CD4-positive, alpha-beta T cell treated with Interleukin-17A for 1 hour (primary cell): ENCODE measurements at regions not wholly inside any gene's neighbourhood (a gene's known extent, or its start where the extent isn't known, plus 50 kb on each side); places are given as distances from the start of the nearest gene placed in this dataset.

ENCODE experiments used
- DNase-seq: peaks from one replicate; pipeline ENCODE4 v3.0.0-alpha.2; 2020

- no peak for DNase-seq
Measured at GRCh38 chr1:22267413-22268175, 124.7 kb upstream of the WNT4 start.

GRCh38 chr1:22268327-22268726, 125.4 kb upstream of the WNT4 start:
- DNase-seq: no peak

DNA sequence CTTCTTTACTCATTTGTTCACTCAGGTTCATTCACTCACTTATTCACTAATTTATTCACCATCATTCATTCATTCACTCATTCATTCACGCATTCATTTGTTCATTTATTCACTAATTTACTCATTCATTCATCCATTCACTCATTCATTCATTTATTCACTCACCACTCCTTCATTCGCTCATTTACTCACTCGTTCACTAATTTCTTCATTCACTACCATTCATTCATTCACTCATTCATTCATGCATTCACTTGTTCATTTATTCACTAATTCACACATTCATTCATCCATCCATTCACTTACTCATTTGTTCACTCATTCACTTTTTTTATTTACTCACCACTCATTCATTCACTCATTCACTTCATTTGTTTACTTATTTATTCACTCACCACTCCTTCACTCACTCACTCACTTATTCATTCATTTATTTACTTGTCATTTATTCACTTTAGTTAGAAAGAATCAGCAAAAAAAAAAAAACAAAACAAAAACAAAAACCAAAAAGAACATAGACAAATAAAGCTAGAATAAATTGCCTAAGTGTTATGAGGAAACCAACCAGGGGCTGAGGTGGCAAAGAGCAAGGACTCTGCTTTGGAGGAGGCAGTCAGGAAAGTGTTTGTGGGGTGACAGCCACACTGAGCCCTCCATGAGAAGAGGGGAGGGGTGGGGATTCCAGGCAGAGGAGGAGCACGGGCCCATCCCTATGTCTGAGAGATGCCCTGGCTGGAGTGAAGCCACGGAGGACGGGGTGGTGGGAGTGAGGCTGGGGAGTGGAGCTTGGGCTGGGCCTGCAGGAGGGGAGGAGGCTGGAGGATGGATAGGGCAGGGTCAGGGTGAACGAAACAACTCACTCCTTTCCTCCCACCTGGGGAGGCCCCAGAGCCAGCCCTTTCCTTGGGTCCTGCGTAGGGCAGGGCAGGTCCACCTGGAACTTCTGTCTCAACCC, 129.2 kb upstream of the WNT4 start:
- DNase-seq: no peak

DNA sequence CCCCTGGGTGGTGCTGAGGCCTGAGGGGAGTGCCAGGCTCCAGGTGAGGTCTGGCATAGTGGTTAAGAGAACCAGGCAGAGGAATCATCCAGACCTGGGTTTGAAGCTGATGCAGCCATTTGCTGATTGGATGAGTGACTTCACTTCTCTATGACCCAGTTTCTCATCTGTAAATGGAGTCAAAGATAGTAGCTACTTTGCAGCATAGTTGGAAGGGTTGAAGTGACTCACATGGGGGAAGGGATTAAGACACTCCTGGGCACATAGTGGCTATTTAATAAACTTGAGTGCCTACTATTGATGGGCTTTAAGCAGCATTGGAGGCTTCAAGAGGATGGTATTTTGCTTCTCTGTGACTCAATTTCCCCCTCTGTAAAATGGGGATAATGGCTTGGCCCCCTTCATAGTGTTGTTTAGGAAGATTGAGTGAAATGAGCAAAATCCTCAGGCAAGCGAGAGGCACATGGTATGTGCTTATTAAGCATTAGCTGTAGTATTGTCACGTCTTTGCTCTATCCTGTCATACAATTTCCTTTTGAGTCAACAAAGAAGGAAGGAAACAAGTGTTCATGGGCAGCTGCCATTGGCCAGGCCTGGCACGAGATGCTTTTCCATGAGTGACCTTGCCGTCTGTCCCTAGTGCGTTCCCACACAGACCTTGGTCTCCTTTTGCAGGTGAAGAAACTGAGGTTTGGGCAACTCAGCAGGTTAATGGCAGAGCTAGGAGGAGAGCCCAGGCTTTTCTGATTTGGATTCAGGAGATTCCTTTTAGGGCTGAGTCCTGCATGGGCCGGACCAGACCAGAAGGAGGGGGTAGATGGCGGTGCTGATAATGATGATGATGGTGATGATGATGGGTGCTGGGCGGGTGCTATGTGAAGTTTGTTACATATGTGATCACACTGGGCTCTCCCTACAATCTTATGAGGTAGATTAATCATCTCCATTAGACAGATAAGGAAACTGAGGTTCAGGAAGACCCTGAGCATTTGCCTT, 131.1 kb upstream of the WNT4 start:
- no peak for DNase-seq

DNA sequence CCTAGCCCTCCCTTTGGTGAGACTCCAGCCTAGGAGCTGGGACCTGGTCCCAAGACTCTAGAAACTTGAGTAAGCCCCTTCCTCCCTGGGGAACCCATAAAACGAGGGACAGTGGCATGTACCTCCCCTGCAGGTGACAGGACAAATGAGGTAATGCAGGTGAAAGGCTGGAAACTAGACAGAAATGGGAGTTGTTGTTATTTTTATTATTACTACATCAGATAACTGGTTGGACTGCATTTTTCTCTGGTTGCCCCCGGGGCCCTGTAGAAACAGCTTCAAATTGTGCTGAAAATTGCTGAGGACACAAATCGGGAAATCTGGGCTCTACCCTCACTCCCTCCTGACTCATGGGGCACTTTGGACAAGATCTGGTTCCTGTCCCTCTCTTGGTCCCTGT, 132.3 kb upstream of the WNT4 start:
- no peak for DNase-seq

GRCh38 chr1:22275626-22276395, 132.9 kb upstream of the WNT4 start:
- DNase-seq: peak; percentile 13

DNA sequence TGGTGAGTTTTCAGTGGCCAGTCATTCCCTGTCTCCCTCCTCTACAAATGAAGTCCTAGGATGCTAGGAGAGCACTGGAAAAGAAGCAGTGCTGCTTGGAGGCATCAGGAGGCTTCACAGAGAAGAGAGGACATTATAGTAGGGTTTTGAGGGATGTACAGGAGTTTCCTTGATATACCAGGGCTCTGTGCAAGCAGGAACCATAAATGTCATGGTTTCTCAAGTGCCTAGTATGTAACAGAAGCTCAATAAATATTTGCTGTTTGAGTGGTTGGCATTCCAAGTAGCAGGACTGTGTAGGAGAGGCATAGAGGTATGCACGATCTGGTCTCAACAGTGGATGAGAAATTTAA, 133.5 kb upstream of the WNT4 start:
- no peak for DNase-seq

- DNase-seq: no peak
Measured at GRCh38 chr1:22277662-22278061, 134.8 kb upstream of the WNT4 start.

GRCh38 chr1:22279735-22280134, 136.8 kb upstream of the WNT4 start:
- no peak for DNase-seq

DNA sequence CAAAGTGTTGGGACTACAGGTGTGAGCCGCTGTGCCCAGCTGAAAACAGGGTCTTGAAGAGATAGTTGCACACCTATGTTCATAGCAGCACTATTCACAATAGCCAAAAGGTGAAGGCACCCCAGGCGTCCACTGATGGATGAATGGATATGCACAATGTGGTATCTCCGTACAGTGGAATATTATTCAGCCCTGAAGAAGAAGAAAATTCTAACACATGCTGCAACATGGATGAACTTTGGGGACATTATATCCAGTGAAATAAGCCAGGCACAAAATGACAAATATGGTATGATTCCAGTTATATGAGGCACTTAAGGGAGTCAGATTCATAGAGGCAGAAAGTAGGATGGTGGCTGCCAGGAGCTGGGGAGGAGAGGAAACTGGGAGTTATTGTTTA, 137.6 kb upstream of the WNT4 start:
- no peak for DNase-seq

DNA sequence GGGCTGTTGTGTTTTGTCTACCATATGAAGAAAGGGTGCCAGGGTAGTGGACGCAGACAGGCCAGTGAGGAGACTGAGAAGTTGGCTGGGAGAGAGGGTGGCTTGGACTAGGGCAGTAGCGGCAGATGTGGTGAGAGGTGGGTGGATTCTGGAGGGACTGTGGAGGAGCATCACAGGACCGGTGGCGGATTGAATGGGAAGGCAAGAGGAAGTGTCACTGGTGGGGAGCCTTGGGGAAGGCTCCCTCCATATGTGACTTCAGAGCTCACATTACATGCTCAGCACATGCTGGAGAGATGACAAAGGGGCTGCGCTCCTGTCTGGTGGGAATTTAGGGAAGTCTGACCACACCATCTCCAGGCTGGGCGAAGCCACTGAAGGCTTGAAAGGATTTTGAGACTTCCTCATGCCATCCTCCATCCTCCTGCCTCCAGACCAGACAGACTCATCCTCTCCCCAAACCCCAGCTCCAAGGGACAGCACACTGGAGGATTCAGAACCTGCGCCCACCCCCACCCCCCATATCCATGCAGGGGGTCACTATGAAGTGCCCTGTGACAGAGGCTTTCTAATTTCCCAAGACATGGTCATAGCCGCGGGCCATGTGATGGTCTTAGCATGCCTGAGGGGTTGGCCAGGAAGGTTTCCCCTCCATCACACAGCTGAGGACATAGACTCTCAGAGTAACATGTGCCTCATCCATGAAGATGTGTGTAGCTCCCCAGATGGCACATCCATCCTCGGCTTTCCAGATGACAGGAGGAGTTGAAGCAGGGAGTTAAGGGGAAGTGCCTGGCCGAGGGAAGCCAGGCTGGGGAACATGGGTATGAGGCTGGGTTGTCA, 138.8 kb upstream of the WNT4 start:
- DNase-seq: no peak

DNA sequence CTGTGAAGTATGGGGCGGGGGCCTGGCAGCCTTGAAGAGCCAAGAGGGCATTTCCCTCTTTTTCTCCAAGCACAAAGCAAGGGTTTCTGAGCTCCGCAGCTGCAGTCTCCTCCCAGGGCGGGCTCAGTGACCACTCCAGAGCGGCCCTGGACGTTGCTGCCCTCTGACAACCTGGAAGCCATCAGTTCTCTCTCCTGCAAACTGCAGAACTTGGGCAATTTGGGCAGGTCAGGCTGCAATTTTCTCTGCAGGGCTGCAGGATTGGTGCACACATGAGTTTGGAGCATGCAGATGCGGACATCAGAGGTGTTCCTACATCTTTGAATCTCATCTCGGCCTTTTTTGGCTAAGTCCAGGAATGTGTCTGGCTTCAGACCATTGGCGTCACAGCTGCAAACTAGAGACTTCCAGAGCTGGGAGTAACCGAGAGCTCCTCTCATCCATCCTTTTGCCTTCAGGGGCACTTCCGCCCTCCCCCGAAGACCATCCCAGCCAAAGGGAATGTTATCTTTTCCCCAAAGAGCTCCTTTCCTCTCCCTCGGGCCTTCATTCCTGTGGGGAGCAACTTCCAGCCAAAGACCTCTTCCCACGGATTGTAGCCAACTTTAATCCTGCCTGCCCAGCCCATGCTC, 139.6 kb upstream of the WNT4 start:
- no peak for DNase-seq

DNA sequence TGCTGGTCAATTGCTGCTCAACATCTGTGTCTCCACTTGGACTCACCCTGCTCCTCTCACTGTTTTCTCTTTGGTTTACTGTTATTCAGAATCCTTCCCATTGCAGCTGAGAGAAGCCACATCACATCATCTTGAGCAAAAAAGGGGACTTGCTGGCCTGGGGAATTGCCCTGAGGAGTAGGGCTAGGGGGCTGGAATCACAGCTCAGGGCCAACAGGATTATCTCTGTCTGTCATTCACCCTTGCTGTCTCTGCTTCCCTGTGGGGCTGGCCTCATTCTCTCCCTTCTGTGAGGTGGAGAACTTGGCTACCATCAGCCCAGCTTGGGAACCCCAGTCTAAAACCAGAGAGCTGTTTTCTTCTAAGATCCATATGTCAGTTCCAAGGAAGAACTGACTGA, 140.7 kb upstream of the WNT4 start:
- DNase-seq: no peak

DNA sequence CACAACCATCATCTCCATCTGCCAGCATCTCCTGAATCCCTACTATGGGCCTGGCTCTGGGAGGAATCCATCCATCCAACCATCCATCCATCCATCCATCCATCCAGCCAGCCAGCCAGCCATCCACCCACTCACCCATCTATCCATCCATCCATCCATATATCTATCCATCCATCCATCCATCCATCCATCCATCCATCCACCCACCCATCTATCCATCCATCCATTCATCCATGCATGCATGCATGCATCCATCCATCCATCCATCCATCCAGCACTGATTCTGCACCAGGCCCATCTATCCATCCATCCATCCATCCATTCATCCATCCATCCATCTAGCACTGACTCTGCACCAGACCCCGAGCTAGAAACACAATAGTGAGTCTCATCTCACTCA, 141.3 kb upstream of the WNT4 start:
- DNase-seq: no peak

DNA sequence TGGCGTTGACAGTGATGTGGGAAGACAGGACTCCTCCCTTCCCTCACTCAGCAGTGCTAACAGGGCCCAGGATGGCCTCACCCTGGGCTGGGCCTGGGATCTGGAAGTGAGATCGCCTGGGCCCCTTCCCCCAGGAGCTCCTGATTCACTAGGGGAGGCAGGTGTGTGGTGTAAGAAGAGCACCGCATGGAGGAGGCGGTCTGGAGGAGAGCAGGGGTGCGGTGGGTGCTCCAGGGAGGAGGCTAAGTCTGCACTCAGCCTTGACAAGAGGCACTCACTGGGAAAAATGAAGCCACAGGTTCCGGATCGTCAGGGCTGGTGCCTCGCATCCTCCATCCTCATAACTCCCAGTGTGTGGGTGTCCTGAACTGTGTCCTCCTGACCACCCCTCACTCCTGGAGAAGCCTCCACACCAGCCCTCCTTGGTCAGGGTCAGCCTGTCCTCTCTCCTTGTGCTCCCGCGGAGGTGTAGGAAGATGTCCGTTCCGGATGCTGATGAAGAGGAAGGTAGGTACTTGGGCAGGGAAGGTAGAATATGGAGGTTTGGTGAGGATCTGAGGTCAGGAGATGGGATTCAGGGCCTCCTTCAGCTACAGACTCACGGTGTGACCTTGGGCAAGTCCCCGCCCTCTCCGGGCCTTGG, 142.1 kb upstream of the WNT4 start:
- no peak for DNase-seq

DNA sequence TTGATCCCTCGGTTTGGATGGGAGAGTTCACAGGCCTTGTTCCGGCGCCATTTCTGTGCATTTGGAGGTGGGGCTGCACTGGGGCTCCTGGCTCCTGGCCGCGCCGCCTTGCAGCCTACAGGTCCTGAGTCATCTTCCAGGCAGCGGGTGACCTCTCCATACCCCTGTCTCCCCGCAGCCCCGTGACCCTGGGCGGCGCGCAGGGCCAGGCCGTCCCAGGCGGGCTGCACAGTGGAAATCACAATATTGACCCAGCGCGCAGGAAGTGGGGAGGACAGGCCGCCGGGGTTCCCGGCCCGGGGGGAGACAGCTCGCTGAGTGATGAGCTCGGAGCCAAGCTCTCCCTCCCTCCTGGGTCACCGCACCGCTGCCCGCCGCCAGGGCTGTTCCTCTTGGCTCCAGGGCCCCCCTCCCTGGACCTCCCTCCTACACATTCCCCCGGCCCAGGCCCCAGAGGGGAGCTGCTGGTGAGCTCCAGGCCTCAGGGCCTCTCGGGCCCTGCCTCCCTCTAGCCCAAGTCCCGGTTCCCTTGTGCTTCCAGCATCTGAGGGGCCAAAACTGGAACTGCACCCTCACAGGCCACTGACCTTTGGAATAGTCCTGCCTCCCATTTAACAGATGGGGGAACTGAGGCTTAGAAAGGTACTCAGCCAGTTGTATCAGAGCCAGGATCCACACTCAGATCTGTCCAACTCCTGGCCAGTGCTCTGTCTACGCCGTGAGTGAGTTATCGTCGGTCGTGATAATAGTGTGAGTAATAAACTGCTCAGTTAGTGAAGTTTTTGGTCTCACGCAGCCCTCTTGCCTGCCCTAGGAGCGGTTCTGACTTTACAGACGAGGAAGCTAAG, 142.9 kb upstream of the WNT4 start:
- no peak for DNase-seq

GRCh38 chr1:22286491-22286890, 143.6 kb upstream of the WNT4 start:
- no peak for DNase-seq

DNA sequence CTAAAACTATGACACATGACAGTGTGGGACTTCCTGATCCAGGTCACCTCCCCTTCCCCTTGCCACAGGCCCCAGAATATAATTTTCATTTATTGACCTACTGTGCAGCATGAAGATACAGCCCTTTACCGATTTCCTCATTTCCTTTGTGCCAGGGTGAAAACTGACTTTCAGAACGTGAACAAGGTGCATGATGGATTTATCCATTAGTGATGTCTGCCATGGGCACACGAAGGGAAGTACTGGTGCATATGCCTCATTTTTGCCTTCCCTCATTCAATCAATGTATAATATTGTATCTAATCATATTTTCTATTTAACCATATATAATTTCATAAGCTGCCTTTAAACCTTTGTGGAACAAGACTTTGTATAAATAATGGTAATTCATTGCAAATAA, 144.4 kb upstream of the WNT4 start:
- no peak for DNase-seq

DNA sequence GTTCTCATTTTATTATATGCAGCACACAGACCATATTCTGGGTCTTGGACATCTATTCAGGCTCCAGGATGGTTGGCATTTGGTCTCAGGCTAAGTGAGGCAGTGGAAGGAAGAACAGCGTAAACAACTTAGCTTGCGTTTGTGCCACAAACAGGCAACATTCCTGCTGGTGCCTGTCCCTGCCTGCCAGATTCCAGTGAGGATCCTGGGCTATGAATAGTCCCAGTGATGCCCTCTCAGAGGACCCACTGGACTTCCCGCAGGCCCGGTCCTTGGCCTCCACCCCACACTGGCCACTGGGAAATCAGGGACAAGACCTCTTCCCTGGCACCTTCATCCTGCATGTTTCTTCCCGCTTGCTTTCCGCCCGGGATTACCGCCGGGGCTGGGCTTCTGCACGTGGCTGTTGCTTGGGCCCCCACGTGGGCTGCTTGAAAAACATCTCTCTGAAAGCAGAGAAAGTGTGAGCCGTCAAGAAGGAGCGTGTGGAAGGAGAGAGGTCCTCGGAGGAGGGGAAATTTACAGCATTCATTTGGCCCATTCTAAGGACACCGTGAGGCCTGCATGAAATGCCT, 145.1 kb upstream of the WNT4 start:
- DNase-seq: no peak
